Prostate gland (tissue), 2 donors: ENCODE measurements at regions not wholly inside any gene's neighbourhood (a gene's known extent, or its start where the extent isn't known, plus 50 kb on each side); places are given as distances from the start of the nearest gene placed in this dataset.

Source experiments
- DNase-seq: peaks from one replicate; pipeline ENCODE4 v3.0.0-alpha.2; 2019; ENCODE audit warnings: low spot score
- H3K27ac ChIP-seq, 2 donors: fragments of 200-600 bp; sonication (generic); 2 replicates each; pipeline ENCODE4 v1.5.1; 2017 to 2019
- H3K27me3 ChIP-seq: fragments of 200-600 bp; sonication (generic); replicated peaks from 2 replicates; pipeline ENCODE4 v1.5.1; 2019; ENCODE audit not compliant: insufficient read depth
- H3K36me3 ChIP-seq, 2 donors: fragments of 200-600 bp; sonication (generic); 1 replicate in 1 of 2; 2 replicates in 1 of 2; pipeline versions ENCODE4 v1.5.1 to v1.8.1; 2017 to 2019
- H3K4me1 ChIP-seq: fragments of 200-600 bp; sonication (generic); replicated peaks from 2 replicates; pipeline ENCODE4 v1.5.1; 2019
- H3K4me3 ChIP-seq, 2 donors: fragments of 200-600 bp; sonication (generic); 2 replicates each; pipeline ENCODE4 v1.5.1; 2017 to 2019
- H3K9me3 ChIP-seq: fragments of 200-600 bp; sonication (generic); 2 replicates; pipeline ENCODE4 v1.5.1; 2017
- CTCF ChIP-seq, 4 experiments: fragments of 200-600 bp in 2 of 4; fragments of 450-650 bp in 2 of 4; sonication (generic) in 2 of 4; IDR thresholded peaks; 1 replicate in 3 of 4; 2 replicates in 1 of 4; pipeline ENCODE4 v1.5.1; 2016 to 2019; ENCODE audit warnings: antibody characterized with exemption in 4 of 4, mild to moderate bottlenecking in 2 of 4, moderate library complexity in 2 of 4
- POLR2A ChIP-seq: fragments of 450-650 bp; IDR thresholded peaks from one replicate; pipeline ENCODE4 v1.6.1; 2016; ENCODE audit warnings: antibody characterized with exemption, mild to moderate bottlenecking
- POLR2AphosphoS5 ChIP-seq: sonication (generic); formaldehyde crosslinking; IDR thresholded peaks from one replicate; pipeline ENCODE4 v1.6.1; 2017; ENCODE audit warnings: antibody characterized with exemption
- WGBS: methylation state at CpG from one replicate; pipeline ENCODE4 v1.1.5; 2018; 5-methylcytosine and 5-hydroxymethylcytosine counted together
- intact Hi-C: fragments of 100-400 bp; cut with DNase I; formaldehyde crosslinking; loops from one replicate; pipeline ENCODE4 v1.14.2; 2022

- no peaks in the 10 kb centered on the region for H3K36me3 ChIP-seq
- no peak for TF ChIP-seq POLR2AphosphoS5
- TF ChIP-seq CTCF (IDR thresholded peaks at IDR 0.05): no peak
- TF ChIP-seq POLR2A: no peak
- no peaks in the 10 kb centered on the region for H3K4me1 ChIP-seq
- H3K4me3 ChIP-seq: no peak overlapping the region
- no peaks in the 10 kb centered on the region for H3K9me3 ChIP-seq
- no peak overlapping the region for H3K27ac ChIP-seq
- intact Hi-C loops: no loop called here
- H3K27me3 ChIP-seq: no peaks in the 10 kb centered on the region
- 70% methylated on average over 1 of the region's 1 CpG for WGBS
- no peak for DNase-seq
Measured at GRCh38 chr11:42542336-42542735, 769.5 kb upstream of the API5 start.

- TF ChIP-seq POLR2A (no peak), CTCF (IDR thresholded peaks at IDR 0.05) (no peak), POLR2AphosphoS5 (no peak)
- 48% methylated on average over 1 of the region's 1 CpG for WGBS
- intact Hi-C loops: no loop called here
Measured at GRCh38 chr11:42543844-42544419, 767.9 kb upstream of the API5 start.

GRCh38 chr11:42544726-42545125 is 767.1 kb upstream of the API5 start:
- Histone ChIP-seq H3K27ac (no peak overlapping the region), H3K36me3 (no peaks in the 10 kb centered on the region), H3K4me3 (no peak overlapping the region), H3K4me1 (no peaks in the 10 kb centered on the region), H3K27me3 (no peaks in the 10 kb centered on the region), H3K9me3 (no peaks in the 10 kb centered on the region)
- intact Hi-C loops: no loop called here
- no peak for TF ChIP-seq POLR2AphosphoS5
- DNase-seq: no peak
- WGBS: 70% methylated on average over 5 of the region's 5 CpGs

More at GRCh38 chr11:42543844-42544419, 767.9 kb upstream of the API5 start:
- Histone ChIP-seq H3K4me3 (no peak overlapping the region), H3K27ac (no peak overlapping the region), H3K9me3 (no peaks in the 10 kb centered on the region), H3K4me1 (no peaks in the 10 kb centered on the region), H3K36me3 (no peaks in the 10 kb centered on the region), H3K27me3 (no peaks in the 10 kb centered on the region)
- DNase-seq: no peak

GRCh38 chr11:42545954-42546353 is 765.8 kb upstream of the API5 start:
- Histone ChIP-seq H3K27me3 (no peaks in the 10 kb centered on the region), H3K27ac (no peak overlapping the region), H3K36me3 (no peaks in the 10 kb centered on the region), H3K4me3 (no peak overlapping the region), H3K9me3 (no peaks in the 10 kb centered on the region), H3K4me1 (no peaks in the 10 kb centered on the region)
- TF ChIP-seq CTCF (IDR thresholded peaks at IDR 0.05) (no peak), POLR2A (no peak), POLR2AphosphoS5 (no peak)
- no peak for DNase-seq
- 77% methylated on average over 3 of the region's 3 CpGs for WGBS
- intact Hi-C loops: no loop called here

GRCh38 chr11:42552786-42553185 is 759.0 kb upstream of the API5 start:
- Histone ChIP-seq H3K36me3 (no peaks in the 10 kb centered on the region), H3K27me3 (no peaks in the 10 kb centered on the region), H3K27ac (no peak overlapping the region), H3K4me3 (no peak overlapping the region), H3K9me3 (no peaks in the 10 kb centered on the region), H3K4me1 (no peaks in the 10 kb centered on the region)
- intact Hi-C loops: no loop called here
- DNase-seq: peak; percentile 61
- WGBS: 28% methylated on average over 3 of the region's 3 CpGs
- TF ChIP-seq POLR2A (no peak), CTCF (IDR thresholded peaks at IDR 0.05) (no peak), POLR2AphosphoS5 (peak; percentile 42)
